GM12878 (cell line): ENCODE measurements at regions not wholly inside any gene's neighbourhood (a gene's known extent, or its start where the extent isn't known, plus 50 kb on each side); places are given as distances from the start of the nearest gene placed in this dataset.

Source experiments
- ATAC-seq: fragments of 200-7000 bp; cut with Tn5 transposase; 3 replicates; pipeline ENCODE4 v1.9.1; 2020; ENCODE audit warnings: mild to moderate bottlenecking, moderate library complexity
- BruUV-seq: library from RNA; stranded (reverse); fragments of 400-500 nt; replicated peaks from 2 replicates; lab custom pipeline; 2021; lab: Mats Ljungman, UMichigan
- CTCF ChIA-PET: fragments of 300-600 bp; sonication (Branson Sonifier 250); formaldehyde crosslinking; extraction: SDS; loops from one replicate; lab custom pipeline; 2021; ENCODE audit warnings: inconsistent platforms; lab: Yijun Ruan, JAX
- POLR2A ChIA-PET: fragments of 350-600 bp; formaldehyde crosslinking; extraction: SDS; loops from one replicate; lab custom pipeline; 2021; ENCODE audit warnings: inconsistent platforms; lab: Charles Lee
- RAD21 ChIA-PET: fragments of 300-600 bp; sonication (Branson Sonifier 250); formaldehyde crosslinking; loops from one replicate; lab custom pipeline; 2023; ENCODE audit warnings: antibody characterized with exemption; ENCODE audit not compliant: unreplicated experiment; lab: Charles Lee
- SMC1A ChIA-PET: fragments of 300-600 bp; sonication (Branson Sonifier 250); formaldehyde crosslinking; loops from one replicate; lab custom pipeline; 2023; ENCODE audit not compliant: unreplicated experiment, uncharacterized antibody; lab: Charles Lee
- DNase-seq: peaks from one replicate; pipeline ENCODE4 v3.0.0-alpha.2; 2011; ENCODE audit warnings: low read depth, low spot score
- FAIRE-seq: peaks from 3 replicates; lab custom pipeline; 2011; peaks lifted over from hg19 to GRCh38; lab: Jason Lieb, UNC
- H2AFZ ChIP-seq: 2 replicates; pipeline ENCODE4 v1.6.0; 2011; ENCODE audit warnings: low read depth, low read length, control low read depth; ENCODE audit not compliant: control insufficient read depth
- H3K27ac ChIP-seq: 2 replicates; pipeline ENCODE4 v1.5.1; 2011; ENCODE audit warnings: control low read depth; ENCODE audit not compliant: control insufficient read depth, insufficient read depth
- H3K27me3 ChIP-seq, 2 experiments: replicated peaks in 1 of 2; 2 replicates each; pipeline versions ENCODE4 v1.6.0 to v1.6.1; 2011; ENCODE audit warnings: low read length in 1 of 2; ENCODE audit not compliant: control insufficient read depth in 2 of 2, insufficient read depth in 2 of 2
- H3K36me3 ChIP-seq, 2 experiments: 2 replicates each; pipeline ENCODE4 v1.5.1; 2011; ENCODE audit warnings: low read length in 1 of 2; ENCODE audit not compliant: control insufficient read depth in 2 of 2, insufficient read depth in 2 of 2
- H3K4me1 ChIP-seq: 2 replicates; pipeline ENCODE4 v1.6.1; 2011; ENCODE audit warnings: mild to moderate bottlenecking, low read length, moderate library complexity, mixed read lengths; ENCODE audit not compliant: control insufficient read depth, insufficient read depth
- H3K4me2 ChIP-seq: 2 replicates; pipeline ENCODE4 v1.6.0; 2011; ENCODE audit warnings: control low read depth; ENCODE audit not compliant: control insufficient read depth, insufficient read depth
- H3K4me3 ChIP-seq: fragments of 200-600 bp; sonication (generic); 2 replicates; pipeline ENCODE4 v1.5.1; 2016
- H3K79me2 ChIP-seq: 2 replicates; pipeline ENCODE4 v1.6.0; 2011; ENCODE audit warnings: low read length; ENCODE audit not compliant: control insufficient read depth, insufficient read depth
- H3K9ac ChIP-seq: 2 replicates; pipeline ENCODE4 v1.8.0; 2011; ENCODE audit warnings: low read length, control low read depth, mixed read lengths; ENCODE audit not compliant: control insufficient read depth, insufficient read depth
- H3K9me3 ChIP-seq: replicated peaks from 3 replicates; pipeline ENCODE4 v1.5.1; 2011; ENCODE audit warnings: mild to moderate bottlenecking, low read length; ENCODE audit not compliant: control insufficient read depth, insufficient read depth
- H4K20me1 ChIP-seq: 2 replicates; pipeline ENCODE4 v1.6.0; 2011; ENCODE audit not compliant: control insufficient read depth, insufficient read depth
- ATF2 ChIP-seq: IDR thresholded peaks from 2 replicates; pipeline ENCODE4 v1.6.1; 2012; ENCODE audit warnings: low read length, inconsistent platforms
- CBX5 ChIP-seq: sonication (generic); IDR thresholded peaks from 2 replicates; pipeline ENCODE4 v1.6.1; 2016; ENCODE audit warnings: low read depth, moderate library complexity, mild to moderate bottlenecking, inconsistent platforms
- E4F1 ChIP-seq: fragments of 450-650 bp; IDR thresholded peaks from 2 replicates; pipeline ENCODE4 v1.6.1; 2018; ENCODE audit warnings: borderline replicate concordance, mild to moderate bottlenecking; ENCODE audit not compliant: partially characterized antibody
- FOXK2 ChIP-seq: fragments of 450-650 bp; IDR thresholded peaks from 2 replicates; pipeline ENCODE4 v1.6.1; 2017; ENCODE audit warnings: mild to moderate bottlenecking, moderate library complexity
- MAX ChIP-seq: IDR thresholded peaks from 2 replicates; pipeline ENCODE4 v1.6.1; 2012; ENCODE audit warnings: low read depth, low read length, improper control_type of control experiment
- NR2C2 ChIP-seq: IDR thresholded peaks from 2 replicates; pipeline ENCODE4 v1.6.1; 2011; ENCODE audit warnings: borderline replicate concordance, low read depth; ENCODE audit not compliant: control insufficient read depth, insufficient read length
- PML ChIP-seq: IDR thresholded peaks from 2 replicates; pipeline ENCODE4 v1.6.1; 2012; ENCODE audit warnings: low read length, inconsistent platforms
- RFX5 ChIP-seq: IDR thresholded peaks from 2 replicates; pipeline ENCODE4 v1.6.1; 2011; ENCODE audit warnings: low read depth, low read length, improper control_type of control experiment
- ZBTB40 ChIP-seq: fragments of 450-650 bp; IDR thresholded peaks from 2 replicates; pipeline ENCODE4 v1.6.1; 2016; ENCODE audit warnings: mild to moderate bottlenecking, moderate library complexity, borderline replicate concordance
- ZNF592 ChIP-seq: fragments of 450-650 bp; IDR thresholded peaks from 2 replicates; pipeline ENCODE4 v1.6.1; 2017; ENCODE audit warnings: mild to moderate bottlenecking, moderate library complexity
- WGBS: methylation state at CpG from one replicate; pipeline ENCODE4 v1.1.6; 2016; ENCODE audit warnings: low lambda C conversion rate; ENCODE audit not compliant: insufficient replicate concordance, insufficient coverage; ENCODE audit errors: missing lambda C conversion rate; 5-methylcytosine and 5-hydroxymethylcytosine counted together
- in situ Hi-C: fragments of 300-500 bp; cut with MboI; formaldehyde crosslinking; loops from 9 replicates; pipeline ENCODE4 v1.14.3; 2018; ENCODE audit warnings: mixed read lengths
- intact Hi-C: fragments of 100-400 bp; cut with micrococcal nuclease; formaldehyde crosslinking; loops from one replicate; pipeline ENCODE4 v1.14.2; 2022; ENCODE audit not compliant: unreplicated experiment

- H3K4me1 ChIP-seq = no peaks in the 10 kb centered on the region
- H3K36me3 ChIP-seq = no peaks in the 10 kb centered on the region
- H3K9ac ChIP-seq = no peak overlapping the region
- no TSS peak for BruUV-seq
- ATAC-seq (peak; percentile 29), FAIRE-seq (no peak), DNase-seq (no peak)
- intact Hi-C loops = no loop called here
- in situ Hi-C loops = no loop called here
- H2AFZ ChIP-seq = no peak overlapping the region
- no peaks in the 10 kb centered on the region for H4K20me1 ChIP-seq
- H3K4me3 ChIP-seq = no peak overlapping the region
- SMC1A ChIA-PET = interaction anchor here (0.9 to 5.2 kb wide), 14 partner anchors 10 to 481 kb away, joined by 3 to 50 read pairs (median 8); no protein-coding TSS in a partner anchor
- no peaks in the 10 kb centered on the region for H3K79me2 ChIP-seq
- no peaks in the 10 kb centered on the region; a peak in 2 of 4 replicates for H3K27me3 ChIP-seq
- WGBS = 59% methylated on average over 11 of the region's 11 CpGs
- no peaks in the 10 kb centered on the region; the same call in 2 of the 3 replicates for H3K9me3 ChIP-seq
- RAD21 ChIA-PET = interaction anchor here (1.1 to 4.1 kb wide), 14 partner anchors 9 to 603 kb away, joined by 3 to 43 read pairs (median 6); no protein-coding TSS in a partner anchor
- CTCF ChIA-PET = interaction anchor here (0.8 to 5.5 kb wide), 13 partner anchors 10 to 568 kb away, joined by 3 to 66 read pairs (median 5); no protein-coding TSS in a partner anchor
- no peak overlapping the region for H3K27ac ChIP-seq
- H3K4me2 ChIP-seq = no peak overlapping the region
- POLR2A ChIA-PET = interaction anchor here (0.8 to 4.1 kb wide), 13 partner anchors 8 to 578 kb away, joined by 3 to 52 read pairs (median 5); no protein-coding TSS in a partner anchor
- TF ChIP-seq CBX5 (no peak), ZBTB40 (no peak), PML (no peak), RFX5 (no peak), E4F1 (no peak), FOXK2 (no peak), MAX (no peak), NR2C2 (no peak), ATF2 (no peak), ZNF592 (no peak)
Measured at GRCh38 chr17:72588961-72589360, 468.1 kb downstream of the SOX9 start.
